NCI-H2081 (cell line): ENCODE measurements at regions not wholly inside any gene's neighbourhood (a gene's known extent, or its start where the extent isn't known, plus 50 kb on each side); places are given as distances from the start of the nearest gene placed in this dataset.
"Not testable (repeated sequence)": the region's sequence is repeated elsewhere in the genome, so short reads cannot be mapped to it uniquely, and the experiment has no call there.

Experiments used
- DNase-seq, 2 experiments: peaks; one replicate each; lab custom pipeline; 2025; lab: John Stamatoyannopoulos, UW

DNA sequence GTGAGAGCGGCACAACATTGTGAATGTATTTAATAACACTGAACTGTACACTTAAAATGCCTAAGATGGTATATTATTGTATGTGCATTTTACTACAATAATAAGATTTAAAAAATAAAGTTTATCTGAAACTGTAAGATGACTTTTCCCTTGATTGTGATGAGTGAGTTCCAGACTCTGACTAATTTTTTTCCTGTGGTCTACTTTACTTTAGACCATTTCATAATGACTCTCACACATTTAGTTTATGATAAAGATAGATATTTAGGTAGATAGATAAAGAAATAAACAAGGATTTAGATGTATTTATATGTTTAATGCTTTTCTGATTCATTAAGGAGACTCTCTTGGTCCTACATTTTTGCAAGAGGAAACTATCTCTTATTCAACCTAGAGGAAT, 835.9 kb upstream of the SORCS1 start:
- no peak for DNase-seq

DNA sequence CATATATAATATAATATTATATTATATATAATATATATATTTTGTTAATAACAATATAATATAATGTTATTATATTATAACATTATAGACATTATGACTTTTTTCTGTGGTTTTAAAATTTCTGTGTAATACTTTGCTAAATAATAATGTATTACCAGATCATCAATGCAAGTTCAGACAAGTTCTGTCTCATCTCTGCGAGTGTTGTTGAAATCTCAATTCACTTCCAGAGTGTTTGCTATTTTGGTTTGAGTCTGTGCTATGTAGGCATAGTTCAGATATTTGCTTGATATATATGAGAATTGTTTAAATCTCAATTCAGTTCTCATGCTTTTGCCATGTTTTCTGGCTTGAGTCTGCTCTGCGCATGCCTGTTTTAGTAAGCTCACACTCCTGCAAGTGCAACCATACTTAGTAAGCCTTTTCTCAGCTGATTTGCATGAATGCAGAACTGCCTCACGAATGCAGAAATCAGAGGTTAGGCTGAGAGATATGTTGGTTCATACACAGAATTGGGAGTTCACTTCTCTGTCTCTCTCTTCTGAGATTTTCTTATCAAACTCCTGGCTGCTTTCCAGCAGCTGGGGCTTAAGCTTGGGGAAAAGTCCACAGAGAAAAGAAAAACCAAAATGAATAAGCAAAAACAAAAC, 830.2 kb upstream of the SORCS1 start:
- no peak for DNase-seq

DNA sequence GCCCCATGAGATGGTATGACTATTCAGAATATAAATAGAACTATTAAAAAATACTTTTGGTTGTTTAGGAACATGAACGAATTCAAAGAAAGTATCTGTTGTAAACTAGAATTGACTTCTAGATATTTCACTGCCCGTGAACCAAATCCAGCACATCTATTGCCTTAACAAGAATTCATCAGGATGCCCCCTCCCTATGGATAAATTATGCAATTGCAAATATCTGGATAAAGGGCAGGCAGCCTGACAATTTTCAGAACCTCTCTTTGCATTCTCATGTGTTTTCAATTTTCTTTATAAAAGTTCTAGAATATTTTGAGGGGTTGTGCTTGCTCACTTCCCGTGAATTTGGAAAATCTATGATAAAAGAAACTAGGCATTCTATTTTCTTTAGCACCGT, 822.1 kb upstream of the SORCS1 start:
- no peak for DNase-seq

DNA sequence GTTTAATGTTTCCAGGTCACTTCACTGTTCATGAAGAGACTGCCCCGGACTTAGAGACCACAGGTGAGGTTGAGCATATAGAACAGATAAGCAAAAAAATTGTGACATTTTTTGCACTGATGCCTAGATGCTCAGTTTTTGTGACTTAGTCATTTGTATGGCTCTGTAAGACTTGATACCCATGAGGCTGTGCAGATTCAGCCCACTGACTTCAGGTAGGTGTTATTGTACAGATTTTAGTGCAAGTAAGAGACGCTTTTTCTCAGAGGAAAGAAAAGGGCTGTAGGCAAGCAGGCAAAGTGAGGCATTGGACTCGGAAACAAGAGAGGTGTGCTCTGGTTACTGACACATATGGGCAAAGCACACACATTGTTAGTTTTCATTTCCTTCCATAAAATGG, 820.1 kb upstream of the SORCS1 start:
- DNase-seq: no peak

DNA sequence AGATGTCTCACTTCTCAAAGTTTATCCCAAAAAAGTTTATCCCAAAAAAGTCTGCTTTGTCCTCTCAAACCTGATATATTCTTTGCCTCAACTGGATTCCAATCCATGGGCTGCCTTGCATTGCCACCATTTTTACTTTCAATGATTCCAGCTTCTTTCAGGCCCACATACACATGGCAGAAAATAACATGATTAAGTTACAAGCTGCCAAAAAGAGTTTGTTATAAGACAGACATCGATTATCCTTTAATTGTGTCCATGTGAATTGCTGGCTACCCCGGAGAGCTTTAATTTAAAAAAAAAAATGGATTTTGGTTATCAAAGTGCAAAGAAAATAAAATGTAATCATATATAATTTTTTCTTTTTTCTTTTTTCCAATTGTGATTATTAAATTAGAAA, 819.6 kb upstream of the SORCS1 start:
- no peak for DNase-seq

DNA sequence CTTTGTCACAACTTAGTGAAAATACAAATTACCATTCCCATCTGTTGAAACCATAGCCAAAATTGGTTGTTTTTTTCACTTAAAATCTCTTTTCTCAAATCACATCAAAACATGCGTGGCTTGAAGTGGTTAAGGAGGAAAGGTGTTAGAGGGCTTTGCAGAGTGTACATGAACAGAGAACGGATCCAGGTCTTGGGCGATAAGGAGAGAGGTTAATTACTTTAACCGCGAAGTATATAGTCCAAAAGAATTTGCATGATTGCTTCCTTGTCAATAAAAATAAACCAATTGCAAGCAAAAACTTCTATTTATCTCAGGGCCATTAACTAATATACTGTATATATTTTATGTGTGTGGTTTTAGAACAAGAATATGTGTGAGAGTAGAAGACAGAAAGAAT, 813.9 kb upstream of the SORCS1 start:
- no peak for DNase-seq

DNA sequence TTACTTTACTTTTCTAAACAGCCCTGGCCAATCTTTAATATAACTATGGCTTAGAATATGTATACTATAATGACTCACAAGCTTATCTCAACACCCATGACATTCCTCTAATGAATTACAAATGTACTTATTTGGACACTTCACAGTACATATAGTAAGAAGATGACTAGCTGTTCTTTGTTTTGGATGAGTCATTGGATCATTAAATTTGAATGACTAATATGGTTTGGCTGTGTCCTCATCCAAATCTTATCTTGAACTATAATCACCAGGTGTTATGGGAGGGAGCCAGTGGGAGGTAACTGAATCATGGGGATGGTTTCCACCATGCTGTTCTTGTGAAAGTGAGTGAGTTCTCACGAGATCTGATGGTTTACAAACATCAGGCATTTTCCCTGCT, 807.5 kb upstream of the SORCS1 start:
- no peak for DNase-seq

DNA sequence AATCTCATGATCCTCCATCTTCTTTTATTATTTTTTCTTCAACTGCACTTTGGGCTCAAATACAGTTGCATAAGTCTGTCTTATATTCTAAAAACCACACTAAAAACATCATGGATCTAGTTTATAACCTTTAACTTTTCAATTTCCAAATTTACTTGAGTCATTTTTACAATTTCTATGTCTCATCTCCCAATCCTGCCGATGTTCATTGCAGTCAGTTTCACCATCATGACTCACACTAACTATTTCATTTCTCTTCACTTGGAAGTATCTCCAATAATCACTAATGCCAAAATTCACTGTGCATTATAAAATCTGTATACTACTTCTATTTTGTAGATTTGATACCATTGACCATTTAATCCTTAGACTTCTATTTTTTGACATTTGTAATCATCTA, 806.9 kb upstream of the SORCS1 start:
- no peak for DNase-seq

DNA sequence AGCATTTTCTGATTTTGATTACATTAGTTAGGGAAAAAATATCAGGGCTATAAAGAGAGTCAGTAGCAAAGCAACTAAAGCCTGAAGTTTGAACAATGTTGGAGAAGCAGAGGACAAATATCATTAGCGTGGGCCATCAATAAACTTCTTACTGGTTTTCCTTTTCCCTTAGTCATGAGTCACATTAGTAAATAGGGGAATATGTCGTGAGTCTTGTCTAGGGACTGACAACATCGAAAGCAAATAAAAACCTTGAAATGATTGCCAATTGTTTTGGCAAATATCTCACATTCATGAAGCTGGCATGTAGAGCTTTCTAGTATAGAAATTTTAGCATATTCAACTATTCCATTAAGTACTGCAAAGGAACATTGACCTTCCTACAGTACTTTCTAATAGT, 806.0 kb upstream of the SORCS1 start:
- DNase-seq: no peak

DNA sequence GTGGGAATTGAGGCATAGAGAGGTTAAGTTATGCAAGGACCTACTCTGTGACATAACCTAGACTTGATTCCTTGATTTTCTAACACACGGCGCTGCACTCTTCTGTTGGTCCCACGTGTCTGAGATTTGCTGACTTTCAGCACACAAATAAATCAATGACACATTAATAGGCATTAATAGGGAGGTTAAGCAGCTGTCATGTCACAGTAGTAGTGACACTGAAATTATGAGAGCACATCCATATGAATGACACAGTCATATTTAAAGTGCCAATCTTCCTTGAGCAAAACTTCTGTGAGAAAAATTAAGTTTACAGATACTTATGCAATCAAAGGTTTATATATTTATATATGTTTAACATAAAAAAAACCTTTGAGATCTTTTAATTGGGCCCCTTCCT, 805.4 kb upstream of the SORCS1 start:
- no peak for DNase-seq

DNA sequence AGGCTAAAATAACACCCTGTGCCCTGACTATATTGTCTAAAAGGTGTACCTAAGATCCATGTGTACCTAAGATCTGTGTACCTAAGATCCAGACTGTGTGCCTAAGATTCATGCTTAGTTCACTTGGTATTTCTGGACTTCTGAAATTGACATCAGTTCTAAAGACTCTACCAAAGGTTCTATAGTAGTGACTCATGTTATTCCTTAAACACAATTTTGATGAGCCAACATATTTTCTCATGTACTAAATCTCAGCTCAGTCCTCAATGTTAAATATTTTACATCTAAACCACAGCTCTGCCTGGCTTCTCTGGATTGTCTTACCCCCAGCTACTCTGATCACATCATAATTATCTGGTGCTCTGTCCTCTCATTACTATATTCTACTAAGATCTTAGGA, 802.3 kb upstream of the SORCS1 start:
- DNase-seq: no peak

DNA sequence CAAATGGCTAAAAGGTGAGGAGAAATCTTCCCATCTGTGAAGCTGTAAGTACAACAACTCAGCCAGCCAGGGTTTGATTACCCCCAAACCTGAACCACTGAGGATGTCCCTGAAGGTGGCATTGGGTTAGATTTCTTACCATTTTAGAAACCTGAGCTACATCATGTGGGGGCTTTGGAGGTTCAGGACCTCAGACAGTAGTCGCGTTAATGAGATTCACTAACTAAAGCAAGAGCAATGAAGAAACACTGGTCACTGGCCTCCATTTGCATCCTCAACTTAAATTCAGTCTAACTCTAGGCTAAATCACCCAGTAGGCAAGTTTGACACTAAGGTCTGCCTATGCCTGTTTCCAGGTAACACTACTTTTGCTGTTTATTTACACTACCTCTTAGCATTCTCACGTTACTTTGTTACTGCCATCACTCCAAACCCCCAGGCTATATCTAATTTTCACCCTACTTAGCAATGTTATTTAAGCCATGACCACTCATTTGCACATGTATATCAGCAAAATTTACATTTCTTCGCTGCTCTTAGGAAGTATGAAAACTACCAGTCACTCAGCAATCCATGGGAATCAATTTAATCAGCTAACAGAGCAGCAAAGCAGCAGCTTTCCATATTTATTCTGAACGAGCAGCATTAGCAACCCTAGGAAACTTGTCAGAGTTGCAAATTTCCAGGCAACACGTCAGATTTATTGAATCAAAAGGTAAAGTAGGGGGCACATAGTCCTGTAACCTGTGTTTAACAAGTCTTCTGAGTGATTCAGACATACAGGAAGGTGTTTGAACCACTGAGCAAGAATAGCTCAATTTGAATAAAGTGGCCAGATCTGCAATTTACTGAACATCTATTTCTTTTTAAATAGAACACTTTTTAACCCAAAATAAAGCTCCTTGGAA, 788.4 kb upstream of the SORCS1 start:
- DNase-seq: no peak

DNA sequence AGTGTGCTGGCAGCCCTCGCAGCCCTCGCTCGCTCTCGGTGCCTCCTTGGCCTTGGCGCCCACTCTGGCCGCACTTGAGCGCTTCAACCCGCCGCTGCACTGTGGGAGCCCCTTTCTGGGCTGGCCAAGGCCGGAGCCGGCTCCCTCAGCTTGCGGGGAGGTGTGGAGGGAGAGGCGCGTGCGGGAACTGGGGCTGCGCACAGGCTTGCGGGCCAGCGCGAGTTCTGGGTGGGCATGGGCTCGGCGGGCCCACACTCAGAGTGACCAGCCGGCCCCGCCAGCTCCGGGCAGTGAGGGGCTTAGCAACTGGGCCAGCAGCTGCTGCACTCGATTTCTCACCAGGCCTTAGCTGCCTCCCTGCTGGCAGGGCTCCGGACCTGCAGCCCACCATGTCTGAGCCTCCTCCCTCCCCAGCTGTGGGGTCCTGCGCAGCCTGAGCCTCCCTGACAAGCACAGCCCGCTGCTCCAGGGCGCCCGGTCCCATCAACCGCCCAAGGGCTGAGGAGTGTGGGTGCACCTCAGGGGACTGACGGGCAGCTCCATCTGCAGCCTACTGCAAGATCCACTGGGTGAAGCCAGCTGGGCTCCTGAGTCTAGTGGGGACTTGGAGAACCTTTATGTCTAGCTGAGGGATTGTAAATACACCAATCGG, 786.0 kb upstream of the SORCS1 start:
- DNase-seq: not testable (repeated sequence)

DNA sequence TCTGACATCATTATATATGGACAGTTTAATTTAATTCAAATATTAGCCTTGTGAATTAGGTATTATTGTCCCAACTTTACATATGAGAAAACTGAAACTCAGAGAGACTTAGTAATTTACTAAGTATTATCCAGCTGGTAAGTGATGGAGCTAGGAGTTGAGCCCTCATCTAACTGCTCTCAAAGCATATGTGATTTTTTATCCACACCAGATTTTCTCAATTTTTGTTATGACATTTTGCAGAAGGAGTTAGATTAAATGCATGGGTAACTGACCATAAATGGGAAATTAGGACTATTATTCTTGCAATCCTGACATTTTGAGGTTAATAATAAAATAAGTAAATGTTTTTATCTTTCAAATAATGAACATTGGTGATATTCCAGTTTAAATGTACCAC, 778.3 kb upstream of the SORCS1 start:
- no peak for DNase-seq

DNA sequence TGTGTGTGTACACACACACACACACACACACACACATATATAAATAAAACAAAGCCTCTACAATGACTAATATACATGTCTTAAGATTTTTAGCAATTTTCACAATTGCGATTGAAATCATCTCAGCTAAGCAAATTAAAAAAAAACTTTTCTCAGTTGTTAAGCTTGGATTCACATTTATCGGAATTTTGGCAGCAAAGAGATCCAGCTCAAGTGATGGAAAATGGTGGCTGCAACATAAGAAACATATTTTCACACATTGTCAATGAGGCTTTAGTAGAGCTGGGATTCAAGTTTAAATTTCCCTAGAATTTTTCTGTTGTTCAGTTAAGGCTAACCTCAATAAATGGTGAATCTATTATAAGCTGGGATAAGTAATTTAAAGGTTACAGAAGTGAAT, 768.6 kb upstream of the SORCS1 start:
- DNase-seq: no peak

DNA sequence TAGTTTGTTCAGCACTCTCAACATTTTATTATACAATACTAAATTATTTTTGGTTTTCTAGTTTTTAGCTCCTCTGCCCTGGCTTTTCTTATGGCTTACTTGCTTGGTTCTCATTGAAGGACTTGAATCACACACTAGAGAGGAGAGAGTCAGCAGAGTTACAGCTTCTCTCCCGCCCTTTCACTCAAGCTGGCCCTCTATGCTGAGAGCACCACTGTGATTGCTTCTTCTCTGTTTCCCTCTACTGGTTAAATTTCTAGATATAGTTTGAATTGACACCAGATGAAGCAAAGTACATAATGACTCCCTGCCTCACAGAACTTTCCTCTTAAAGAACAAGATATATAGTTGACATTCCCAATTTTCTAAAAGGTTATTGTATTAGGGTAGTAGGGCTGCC, 767.3 kb upstream of the SORCS1 start:
- no peak for DNase-seq

DNA sequence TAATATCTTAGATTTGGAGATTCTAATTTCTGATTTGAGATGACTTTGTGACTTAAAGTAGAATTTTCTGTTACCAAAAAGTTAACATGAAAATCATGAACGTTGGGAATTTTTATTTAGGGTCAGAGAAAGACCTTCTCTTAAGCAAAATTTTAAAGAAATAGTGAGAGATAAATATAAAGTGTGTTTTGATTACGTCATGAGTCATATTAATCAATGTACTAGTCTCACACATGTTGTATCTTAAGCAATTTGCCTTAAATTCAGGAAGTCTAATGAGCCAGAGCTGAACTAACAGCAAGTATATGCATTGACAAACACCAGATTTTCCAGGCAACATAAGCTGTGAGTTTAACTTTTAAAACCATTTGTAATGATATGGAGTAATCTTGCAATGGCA, 765.5 kb upstream of the SORCS1 start:
- no peak for DNase-seq

DNA sequence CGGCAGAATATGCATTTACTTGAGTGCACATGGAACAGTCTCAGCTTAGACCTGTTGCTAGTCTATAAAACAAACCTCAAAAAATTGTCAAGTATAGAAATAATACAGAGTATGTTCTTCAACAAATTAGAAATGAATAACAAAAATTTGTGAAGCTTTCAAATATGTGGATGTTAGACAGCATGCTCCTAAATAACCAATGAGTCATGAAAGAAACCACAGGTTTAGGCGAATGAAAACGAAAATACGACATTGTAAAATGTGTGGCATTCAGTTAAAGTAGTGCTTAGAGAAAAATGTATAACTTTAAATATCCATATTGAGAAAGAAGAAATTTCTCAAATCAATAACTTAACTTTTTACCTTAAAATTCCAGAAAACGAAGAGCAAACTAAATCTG, 760.0 kb upstream of the SORCS1 start:
- DNase-seq: no peak

DNA sequence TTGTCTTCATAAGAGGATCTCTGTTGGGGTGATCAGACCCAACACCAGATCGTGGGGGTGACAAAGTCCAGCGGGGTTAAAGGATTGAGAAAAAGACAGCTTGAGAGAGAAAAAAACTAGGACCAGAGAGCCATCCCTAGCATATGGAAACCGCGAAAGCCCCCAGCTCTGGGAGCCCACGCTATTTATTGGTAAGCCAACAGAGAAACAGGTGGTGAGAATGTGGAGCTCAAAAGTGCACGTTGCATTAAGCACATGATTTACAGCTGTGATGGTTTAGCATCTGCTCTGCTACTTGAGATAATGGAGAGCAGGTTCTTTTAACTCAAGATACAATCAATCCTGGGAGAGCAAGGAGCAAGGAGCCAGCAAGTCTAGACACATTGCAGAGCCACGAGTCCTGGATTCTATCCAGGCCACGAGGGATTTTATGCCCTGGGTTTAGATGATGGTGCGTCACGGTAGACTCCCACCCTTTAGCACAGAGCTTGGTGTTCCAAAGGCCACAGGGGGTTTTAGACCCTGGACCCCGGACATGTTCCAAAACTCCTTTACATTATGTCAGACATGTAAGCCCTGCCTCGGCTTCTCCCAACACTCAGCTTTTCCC, 755.2 kb upstream of the SORCS1 start:
- no peak for DNase-seq

DNA sequence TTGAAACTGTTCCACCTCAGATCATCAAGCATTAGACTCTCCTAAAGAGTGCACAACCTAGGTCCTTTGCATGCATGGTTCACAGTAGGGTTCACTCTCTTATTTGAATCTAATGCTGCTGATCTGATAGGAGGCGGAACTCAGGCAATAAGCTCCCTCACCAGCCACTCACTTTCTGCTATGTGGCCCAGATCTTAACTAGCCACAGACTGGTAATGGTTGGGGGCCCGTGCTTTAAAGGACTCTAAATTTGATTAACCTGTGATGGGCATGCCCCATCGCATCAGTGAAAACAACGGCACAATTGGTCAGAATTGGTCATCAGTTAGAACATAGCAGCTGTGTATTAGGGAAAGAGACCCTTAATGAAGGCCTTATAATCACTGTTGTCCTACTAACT, 753.7 kb upstream of the SORCS1 start:
- DNase-seq: no peak

DNA sequence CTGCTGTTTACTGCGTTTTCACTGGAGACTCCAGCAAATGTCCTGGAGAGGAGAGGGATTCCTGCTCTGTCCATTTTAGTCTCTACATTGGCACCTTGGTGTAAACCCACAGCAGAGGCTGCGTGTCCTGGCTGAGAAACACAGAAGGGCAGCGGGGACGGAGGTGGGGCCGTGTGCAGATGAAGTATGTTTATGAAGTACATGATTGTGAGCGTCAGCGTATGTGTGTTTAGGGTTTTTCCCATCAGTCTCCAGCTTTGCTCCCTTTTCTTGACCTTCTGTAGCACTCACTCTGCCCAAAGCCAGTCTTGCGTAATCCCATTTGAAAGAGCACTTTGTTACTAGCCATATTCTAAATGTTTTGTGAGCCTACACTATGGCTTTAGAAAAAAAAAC, 750.7 kb upstream of the SORCS1 start:
- DNase-seq: no peak

DNA sequence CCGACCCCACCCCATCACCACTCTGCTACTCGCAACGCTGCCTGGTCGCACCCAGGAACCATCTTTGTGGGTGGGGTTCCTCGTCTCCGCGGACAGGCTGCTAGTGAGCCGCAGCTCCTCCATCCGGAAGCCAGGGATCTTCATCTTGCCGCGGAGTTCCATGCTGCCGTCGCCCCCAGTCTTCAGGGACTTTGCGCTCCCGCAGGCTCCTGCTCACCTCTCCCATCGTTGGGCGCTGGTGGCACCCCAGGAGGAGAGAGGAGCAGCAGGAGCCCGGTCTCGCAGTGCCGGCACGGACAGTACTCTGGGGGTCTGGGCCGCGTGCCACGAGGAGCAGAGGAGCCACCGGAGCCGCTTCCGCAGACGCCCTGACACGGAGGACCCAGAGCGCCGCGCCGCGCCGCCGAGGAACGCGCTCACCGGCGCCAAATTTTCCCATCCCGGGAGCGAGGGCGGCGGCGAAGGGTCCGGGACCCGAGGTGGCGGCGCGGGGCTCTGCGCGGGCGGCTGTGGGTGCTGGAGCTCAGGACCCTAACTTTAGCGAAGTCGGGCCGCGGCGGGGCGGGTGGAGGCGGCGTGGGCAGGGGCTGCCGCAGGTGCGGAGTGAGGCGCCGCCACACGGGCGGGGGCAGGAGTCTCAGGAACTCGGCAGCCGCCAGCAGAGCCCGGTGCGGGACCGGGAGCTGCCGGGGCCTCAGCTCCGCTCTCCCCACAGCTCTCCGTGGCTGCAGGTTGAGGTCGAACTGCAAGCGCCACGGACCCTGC, 750.1 kb upstream of the SORCS1 start:
- DNase-seq: no peak
